Mesendoderm (in vitro differentiated cells): ENCODE measurements at regions not wholly inside any gene's neighbourhood (a gene's known extent, or its start where the extent isn't known, plus 50 kb on each side); places are given as distances from the start of the nearest gene placed in this dataset.
A peak's percentile ranks its signal among the peaks of the same experiment; 100 is the strongest.

Experiments used
- DNase-seq: peaks from one replicate; pipeline ENCODE4 v3.0.0; 2013
- H2AK5ac ChIP-seq: 2 replicates; pipeline ENCODE4 v1.6.1; 2013; ENCODE audit warnings: low read length, inconsistent platforms
- H2BK120ac ChIP-seq: 2 replicates; pipeline ENCODE4 v1.6.1; 2013; ENCODE audit warnings: low read depth, mild to moderate bottlenecking, low read length, moderate library complexity, mixed read lengths
- H2BK15ac ChIP-seq: replicated peaks from 2 replicates; pipeline ENCODE4 v1.6.1; 2013; ENCODE audit warnings: low read depth, mild to moderate bottlenecking, moderate library complexity
- H2BK5ac ChIP-seq: 2 replicates; pipeline ENCODE4 v1.6.1; 2013; ENCODE audit warnings: low read length, inconsistent platforms
- H3K18ac ChIP-seq: 2 replicates; pipeline ENCODE4 v1.6.1; 2013; ENCODE audit warnings: mild to moderate bottlenecking, low read length, mixed read lengths
- H3K23ac ChIP-seq: one replicate; pipeline ENCODE4 v1.6.1; 2013; ENCODE audit warnings: low read length
- H3K27ac ChIP-seq: 2 replicates; pipeline ENCODE4 v1.5.1; 2013; ENCODE audit warnings: low read depth, mild to moderate bottlenecking, inconsistent platforms, low read length, moderate library complexity
- H3K27me3 ChIP-seq: 2 replicates; pipeline ENCODE4 v1.6.1; 2013; ENCODE audit warnings: low read length, control low read depth, mild to moderate bottlenecking, inconsistent platforms; ENCODE audit not compliant: insufficient read depth, poor library complexity
- H3K36me3 ChIP-seq: 2 replicates; pipeline ENCODE4 v1.6.1; 2013; ENCODE audit warnings: low read length, inconsistent platforms; ENCODE audit not compliant: control insufficient read depth, insufficient read depth
- H3K4ac ChIP-seq: one replicate; pipeline ENCODE4 v1.6.1; 2013; ENCODE audit warnings: low read depth, mild to moderate bottlenecking, low read length, moderate library complexity
- H3K4me1 ChIP-seq: 2 replicates; pipeline ENCODE4 v1.6.1; 2013; ENCODE audit warnings: low read depth, low read length, inconsistent platforms; ENCODE audit not compliant: control insufficient read depth
- H3K4me2 ChIP-seq: 2 replicates; pipeline ENCODE4 v1.6.1; 2013; ENCODE audit warnings: low read length
- H3K4me3 ChIP-seq: 2 replicates; pipeline ENCODE4 v1.5.1; 2013; ENCODE audit warnings: mild to moderate bottlenecking, low read length
- H3K56ac ChIP-seq: one replicate; pipeline ENCODE4 v1.6.1; 2013; ENCODE audit warnings: low read length
- H3K79me1 ChIP-seq: 2 replicates; pipeline ENCODE4 v1.6.1; 2013; ENCODE audit warnings: low read length, inconsistent platforms
- H3K79me2 ChIP-seq: 2 replicates; pipeline ENCODE4 v1.6.1; 2013; ENCODE audit warnings: mild to moderate bottlenecking, low read length; ENCODE audit not compliant: control insufficient read depth, insufficient read depth
- H3K9ac ChIP-seq: 2 replicates; pipeline ENCODE4 v1.6.1; 2013; ENCODE audit warnings: low read length, inconsistent platforms
- H4K5ac ChIP-seq: one replicate; pipeline ENCODE4 v1.6.1; 2013; ENCODE audit warnings: low read length
- H4K8ac ChIP-seq: one replicate; pipeline ENCODE4 v1.6.1; 2013; ENCODE audit warnings: low read depth, mild to moderate bottlenecking, control low read depth, low read length, moderate library complexity
- WGBS: extraction: QIAGEN DNeasy Blood & Tissue Kit; methylation state at CpG from one replicate; pipeline ENCODE4 v1.1.7; 2013; ENCODE audit warnings: low lambda C conversion rate, missing lambda C conversion rate; ENCODE audit not compliant: insufficient coverage; ENCODE audit errors: extremely low coverage; 5-methylcytosine and 5-hydroxymethylcytosine counted together

GRCh38 chr9:28059192-28059591, 485.9 kb upstream of the C9orf72 start:
- Histone ChIP-seq H3K23ac (no peak overlapping the region), H4K8ac (no peak overlapping the region), H2AK5ac (no peak overlapping the region), H3K4me2 (no peak overlapping the region), H4K5ac (no peak overlapping the region), H2BK15ac (no peak overlapping the region), H3K56ac (no peak overlapping the region), H3K79me1 (no peaks in the 10 kb centered on the region), H3K9ac (no peak overlapping the region), H3K18ac (no peak overlapping the region), H2BK120ac (no peak overlapping the region), H3K4ac (no peak overlapping the region), H3K36me3 (no peaks in the 10 kb centered on the region), H3K27me3 (no peaks in the 10 kb centered on the region), H3K4me3 (no peak overlapping the region), H2BK5ac (no peak overlapping the region), H3K79me2 (no peaks in the 10 kb centered on the region), H3K27ac (no peak overlapping the region), H3K4me1 (no peaks in the 10 kb centered on the region)
- DNase-seq, result no peak
- no CpG with 5 or more reads among the region's 8 CpGs for WGBS

DNA sequence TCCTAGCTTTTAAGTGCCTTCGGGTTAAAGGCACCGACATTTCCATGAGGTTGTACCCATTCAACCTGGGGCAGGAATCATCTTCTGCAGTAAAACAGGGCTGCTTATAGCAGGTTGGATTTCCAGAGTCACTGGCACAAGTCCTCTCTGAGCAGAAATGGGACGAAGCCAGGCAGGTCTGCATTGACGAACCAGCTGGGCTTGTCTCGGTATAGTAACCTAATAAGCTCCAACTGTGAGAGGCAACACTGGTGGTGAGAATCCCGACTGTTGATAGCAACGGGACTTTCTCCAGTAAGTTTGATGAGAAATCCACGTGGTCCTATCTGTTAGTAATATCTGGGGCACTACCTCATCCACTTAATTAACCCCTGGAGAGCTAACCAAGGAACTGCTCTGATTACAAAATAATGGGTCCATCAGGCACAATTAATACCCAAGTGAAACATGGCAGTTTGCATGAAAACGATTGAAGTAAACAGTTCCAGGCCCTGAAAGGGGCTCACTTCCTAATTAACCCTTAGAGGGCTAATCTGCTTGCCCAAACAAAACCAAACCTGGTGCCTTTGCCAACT, 491.0 kb upstream of the C9orf72 start:
- WGBS, result no CpG with 5 or more reads among the region's 9 CpGs

DNA sequence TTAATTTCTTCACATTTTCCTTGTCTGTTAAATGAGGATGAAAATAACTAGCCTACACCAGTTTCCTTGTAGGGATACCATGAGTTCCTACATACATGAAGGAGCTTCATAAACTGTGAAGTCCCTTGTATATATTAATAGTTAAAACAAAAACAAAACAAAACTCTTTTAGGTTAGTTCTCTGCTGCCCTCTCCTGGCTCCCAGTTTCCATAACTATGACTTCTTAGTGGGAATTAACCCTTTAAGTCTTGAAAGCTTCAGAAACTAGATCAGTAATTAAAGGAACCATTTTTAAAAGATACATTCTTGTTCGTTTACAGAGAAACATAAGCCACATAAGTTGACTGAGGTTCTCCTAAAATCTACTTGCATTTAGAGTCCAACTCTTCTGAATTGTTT, 500.0 kb upstream of the C9orf72 start:
- H4K5ac ChIP-seq, result no peak overlapping the region
- H2BK5ac ChIP-seq, result no peak overlapping the region
- no peak overlapping the region for H3K4me3 ChIP-seq
- no peak overlapping the region for H3K56ac ChIP-seq
- no peak overlapping the region for H3K4me2 ChIP-seq
- no peak overlapping the region for H3K23ac ChIP-seq
- no peak overlapping the region for H2BK15ac ChIP-seq
- no CpG with 5 or more reads among the region's 1 CpG for WGBS
- no peak overlapping the region for H2BK120ac ChIP-seq
- H4K8ac ChIP-seq, result no peak overlapping the region
- peak; percentile 68 for DNase-seq
- no peaks in the 10 kb centered on the region for H3K27me3 ChIP-seq
- H3K27ac ChIP-seq, result no peak overlapping the region
- no peaks in the 10 kb centered on the region for H3K79me1 ChIP-seq
- H3K36me3 ChIP-seq, result no peaks in the 10 kb centered on the region
- H2AK5ac ChIP-seq, result no peak overlapping the region
- H3K18ac ChIP-seq, result no peak overlapping the region
- no peak overlapping the region for H3K9ac ChIP-seq
- H3K4ac ChIP-seq, result no peak overlapping the region
- H3K4me1 ChIP-seq, result no peaks in the 10 kb centered on the region
- no peaks in the 10 kb centered on the region for H3K79me2 ChIP-seq

More for the DNA sequence above, 491.0 kb upstream of the C9orf72 start:
- Histone ChIP-seq H3K27me3 (no peaks in the 10 kb centered on the region), H4K5ac (no peak overlapping the region), H3K23ac (no peak overlapping the region), H3K4me1 (no peaks in the 10 kb centered on the region), H3K27ac (no peak overlapping the region), H2BK15ac (no peak overlapping the region), H3K9ac (no peak overlapping the region), H3K36me3 (no peaks in the 10 kb centered on the region), H4K8ac (no peak overlapping the region), H3K4me3 (no peak overlapping the region), H2AK5ac (no peak overlapping the region), H3K79me1 (no peaks in the 10 kb centered on the region), H3K79me2 (no peaks in the 10 kb centered on the region), H2BK5ac (no peak overlapping the region), H3K56ac (no peak overlapping the region), H3K4me2 (no peak overlapping the region), H3K4ac (no peak overlapping the region), H3K18ac (no peak overlapping the region), H2BK120ac (no peak overlapping the region)
- peak; percentile 37 for DNase-seq

DNA sequence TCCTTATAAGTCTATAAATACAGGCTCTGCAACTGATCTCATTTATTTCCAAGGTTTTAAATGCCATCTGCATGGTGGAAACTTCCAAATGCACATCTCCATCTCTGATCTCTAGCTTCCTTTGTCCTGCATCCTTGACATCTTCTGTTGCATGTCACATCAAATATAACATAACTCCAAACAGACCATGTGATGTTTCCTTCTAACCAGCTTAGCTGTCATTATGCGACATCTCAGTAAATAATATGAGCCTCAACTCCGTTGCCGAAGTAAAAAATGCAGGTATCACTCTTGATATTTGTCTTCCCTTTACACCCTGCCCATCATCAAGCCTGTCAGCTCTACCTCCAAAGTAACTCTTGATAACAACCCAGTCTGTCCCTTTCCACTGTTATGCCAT, 506.4 kb upstream of the C9orf72 start:
- H3K4ac ChIP-seq, result no peak overlapping the region
- H2BK15ac ChIP-seq, result no peak overlapping the region
- H3K36me3 ChIP-seq, result no peaks in the 10 kb centered on the region
- no peak overlapping the region for H3K23ac ChIP-seq
- WGBS, result no CpG with 5 or more reads among the region's 3 CpGs
- H3K4me1 ChIP-seq, result no peaks in the 10 kb centered on the region
- no peak overlapping the region for H2AK5ac ChIP-seq
- no peak overlapping the region for H3K27ac ChIP-seq
- no peak overlapping the region for H3K18ac ChIP-seq
- no peak for DNase-seq
- H3K4me2 ChIP-seq, result no peak overlapping the region
- no peak overlapping the region for H3K4me3 ChIP-seq
- no peak overlapping the region for H4K8ac ChIP-seq
- H3K27me3 ChIP-seq, result no peaks in the 10 kb centered on the region
- no peak overlapping the region for H3K9ac ChIP-seq
- no peak overlapping the region for H4K5ac ChIP-seq
- no peaks in the 10 kb centered on the region for H3K79me1 ChIP-seq
- no peak overlapping the region for H3K56ac ChIP-seq
- H2BK120ac ChIP-seq, result no peak overlapping the region
- H2BK5ac ChIP-seq, result no peak overlapping the region
- H3K79me2 ChIP-seq, result no peaks in the 10 kb centered on the region

DNA sequence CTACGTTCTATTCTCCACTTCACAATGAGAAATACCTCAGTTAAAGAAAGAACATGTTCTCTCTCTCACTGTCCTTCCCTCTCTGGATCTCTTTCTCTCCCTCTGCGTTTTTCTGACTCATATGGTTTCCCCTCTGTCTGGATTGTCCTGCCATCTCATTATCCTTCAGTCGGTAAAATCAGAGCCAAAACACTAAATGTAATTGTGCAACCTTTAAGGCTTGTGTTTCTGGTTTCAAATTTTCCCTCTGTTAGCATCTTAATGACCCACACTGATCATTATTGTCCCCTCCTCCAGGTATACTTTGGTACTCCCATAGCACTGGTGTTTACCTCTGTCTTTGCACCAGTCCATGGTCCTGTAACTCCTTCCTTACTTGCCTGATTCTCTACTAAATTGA, 509.4 kb upstream of the C9orf72 start:
- no peaks in the 10 kb centered on the region for H3K27me3 ChIP-seq
- H2BK5ac ChIP-seq, result no peak overlapping the region
- no peak overlapping the region for H3K56ac ChIP-seq
- H3K4ac ChIP-seq, result no peak overlapping the region
- WGBS, result no CpG with 5 or more reads among the region's 3 CpGs
- H3K27ac ChIP-seq, result no peak overlapping the region
- H3K79me2 ChIP-seq, result no peaks in the 10 kb centered on the region
- H3K4me3 ChIP-seq, result no peak overlapping the region
- no peaks in the 10 kb centered on the region for H3K36me3 ChIP-seq
- DNase-seq, result no peak
- H4K5ac ChIP-seq, result no peak overlapping the region
- H2BK15ac ChIP-seq, result no peak overlapping the region
- no peaks in the 10 kb centered on the region for H3K4me1 ChIP-seq
- no peak overlapping the region for H4K8ac ChIP-seq
- H3K23ac ChIP-seq, result no peak overlapping the region
- no peak overlapping the region for H3K9ac ChIP-seq
- no peaks in the 10 kb centered on the region for H3K79me1 ChIP-seq
- no peak overlapping the region for H2AK5ac ChIP-seq
- no peak overlapping the region for H3K4me2 ChIP-seq
- no peak overlapping the region for H2BK120ac ChIP-seq
- H3K18ac ChIP-seq, result no peak overlapping the region

DNA sequence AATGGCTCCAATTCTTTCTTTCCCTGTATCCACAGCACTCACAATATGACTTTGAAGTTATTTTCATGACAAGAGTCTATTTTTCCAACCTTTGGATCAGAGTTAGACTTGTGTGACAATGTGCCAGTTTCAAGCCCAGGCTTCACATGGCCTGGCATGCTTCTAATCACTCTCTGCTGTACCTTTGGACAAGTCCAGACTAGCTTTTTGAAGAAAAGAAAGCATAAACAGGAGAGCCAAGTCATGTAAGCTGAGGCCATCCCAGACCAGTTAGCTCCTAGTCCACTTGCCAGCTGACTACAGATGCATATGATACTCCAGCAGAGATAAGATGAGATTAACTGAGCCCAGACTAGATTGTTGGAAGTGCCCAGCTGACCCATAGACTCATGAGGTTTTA, 513.6 kb upstream of the C9orf72 start:
- Histone ChIP-seq H2BK120ac (no peak overlapping the region), H3K27me3 (no peaks in the 10 kb centered on the region), H2BK15ac (no peak overlapping the region), H3K27ac (no peak overlapping the region), H2AK5ac (no peak overlapping the region), H3K9ac (no peak overlapping the region), H3K79me1 (no peaks in the 10 kb centered on the region), H3K4me1 (no peaks in the 10 kb centered on the region), H3K4me2 (no peak overlapping the region), H3K56ac (no peak overlapping the region), H4K8ac (no peak overlapping the region), H3K36me3 (no peaks in the 10 kb centered on the region), H3K23ac (no peak overlapping the region), H2BK5ac (no peak overlapping the region), H3K79me2 (no peaks in the 10 kb centered on the region), H3K4ac (no peak overlapping the region), H4K5ac (no peak overlapping the region), H3K4me3 (no peak overlapping the region), H3K18ac (no peak overlapping the region)
- no peak for DNase-seq
